H1 (cell line): ENCODE measurements at regions not wholly inside any gene's neighbourhood (a gene's known extent, or its start where the extent isn't known, plus 50 kb on each side); places are given as distances from the start of the nearest gene placed in this dataset.

Experiments used
- CTBP2 ChIP-seq: IDR thresholded peaks from 2 replicates; pipeline ENCODE4 v1.7.0; 2011; ENCODE audit warnings: borderline replicate concordance, mild to moderate bottlenecking, moderate library complexity, mixed read lengths, low read length; ENCODE audit not compliant: insufficient read depth, insufficient read length

- no peak for TF ChIP-seq CTBP2
- TF ChIP-seq, all 59 proteins: peak for 0
Observed at GRCh38 chr17:53471514-53471913, 351.2 kb upstream of the KIF2B start (continued).
